ENCODE measurements at regions not wholly inside any gene's neighbourhood (a gene's known extent, or its start where the extent isn't known, plus 50 kb on each side); places are given as distances from the start of the nearest gene placed in this dataset.
A peak's percentile ranks its signal among the peaks of the same experiment; 100 is the strongest.

DNA sequence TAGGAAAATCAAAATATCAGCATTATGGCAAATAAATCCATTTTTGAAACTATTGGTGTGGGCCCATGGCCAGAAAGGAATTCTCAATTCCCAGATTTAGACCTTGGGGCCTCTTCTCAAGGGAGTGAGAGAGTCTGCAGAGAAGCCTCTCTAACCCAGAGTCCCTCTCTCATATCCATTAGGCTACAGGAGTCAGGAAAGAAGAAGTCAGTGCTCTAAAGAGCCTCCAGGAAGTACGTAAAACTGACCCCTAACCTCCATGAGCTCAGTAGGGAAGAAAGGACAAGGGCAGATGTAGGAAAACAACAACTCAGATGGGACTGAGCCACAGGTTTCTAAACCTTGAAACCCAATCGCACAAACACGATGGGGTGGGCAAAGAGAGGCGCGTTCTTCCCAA lies 479.9 kb upstream of the TNP1 start:
- no peaks in the 10 kb centered on the region for H3K36me3 ChIP-seq
- H3K9me3 ChIP-seq = no peaks in the 10 kb centered on the region
- DNase-seq (ENCODE audit: low spot score in 2 of 2) = no peak
- H3K4me1 ChIP-seq = no peaks in the 10 kb centered on the region
- TF ChIP-seq, protein P1, sequence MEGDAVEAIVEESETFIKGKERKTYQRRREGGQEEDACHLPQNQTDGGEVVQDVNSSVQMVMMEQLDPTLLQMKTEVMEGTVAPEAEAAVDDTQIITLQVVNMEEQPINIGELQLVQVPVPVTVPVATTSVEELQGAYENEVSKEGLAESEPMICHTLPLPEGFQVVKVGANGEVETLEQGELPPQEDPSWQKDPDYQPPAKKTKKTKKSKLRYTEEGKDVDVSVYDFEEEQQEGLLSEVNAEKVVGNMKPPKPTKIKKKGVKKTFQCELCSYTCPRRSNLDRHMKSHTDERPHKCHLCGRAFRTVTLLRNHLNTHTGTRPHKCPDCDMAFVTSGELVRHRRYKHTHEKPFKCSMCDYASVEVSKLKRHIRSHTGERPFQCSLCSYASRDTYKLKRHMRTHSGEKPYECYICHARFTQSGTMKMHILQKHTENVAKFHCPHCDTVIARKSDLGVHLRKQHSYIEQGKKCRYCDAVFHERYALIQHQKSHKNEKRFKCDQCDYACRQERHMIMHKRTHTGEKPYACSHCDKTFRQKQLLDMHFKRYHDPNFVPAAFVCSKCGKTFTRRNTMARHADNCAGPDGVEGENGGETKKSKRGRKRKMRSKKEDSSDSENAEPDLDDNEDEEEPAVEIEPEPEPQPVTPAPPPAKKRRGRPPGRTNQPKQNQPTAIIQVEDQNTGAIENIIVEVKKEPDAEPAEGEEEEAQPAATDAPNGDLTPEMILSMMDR (IDR thresholded peaks at IDR 0.05) = no peak
- TF ChIP-seq POLR2AphosphoS5 (IDR thresholded peaks at IDR 0.05) (no peak), POLR2A (IDR thresholded peaks at IDR 0.05) (no peak)
- H3K27me3 ChIP-seq = no peaks in the 10 kb centered on the region
- no peak overlapping the region for H3K4me3 ChIP-seq
- H3K27ac ChIP-seq = peak overlapping the region in 1 of 2 donors; percentile 12
- intact Hi-C loops (cut with DNase I; ENCODE audit: low total_unique reads) = no loop called here

DNA sequence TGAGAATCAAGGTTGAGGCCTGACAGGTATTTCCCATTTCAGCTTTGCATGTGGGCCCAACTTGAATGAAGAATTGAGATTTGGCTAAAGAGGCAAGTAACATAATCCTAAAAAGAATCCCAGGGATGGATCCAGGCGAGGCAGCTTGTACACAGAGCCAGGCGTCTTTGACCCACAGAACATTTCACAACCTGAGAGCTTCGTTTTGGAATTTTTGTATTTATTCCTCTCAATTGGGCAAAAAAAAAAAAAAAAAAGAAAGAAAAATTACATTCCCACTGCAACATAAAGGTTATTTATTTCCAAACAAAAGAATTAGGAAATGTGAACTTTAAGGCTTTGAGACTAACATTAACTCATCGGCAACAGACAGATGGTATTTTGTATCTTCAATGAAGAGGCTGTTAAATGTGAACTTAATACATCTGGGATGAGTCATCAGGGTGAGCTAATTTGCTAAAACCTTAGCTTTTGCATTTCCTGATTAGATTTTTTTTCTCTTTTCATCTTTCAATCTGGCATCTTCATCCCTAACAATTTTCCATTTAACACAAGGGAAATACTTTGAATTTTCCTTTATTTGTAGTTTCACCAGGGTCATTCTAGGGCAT lies 478.5 kb upstream of the TNP1 start:
- H3K27ac ChIP-seq = peak overlapping the region in 1 of 2 donors; percentile 10

DNA sequence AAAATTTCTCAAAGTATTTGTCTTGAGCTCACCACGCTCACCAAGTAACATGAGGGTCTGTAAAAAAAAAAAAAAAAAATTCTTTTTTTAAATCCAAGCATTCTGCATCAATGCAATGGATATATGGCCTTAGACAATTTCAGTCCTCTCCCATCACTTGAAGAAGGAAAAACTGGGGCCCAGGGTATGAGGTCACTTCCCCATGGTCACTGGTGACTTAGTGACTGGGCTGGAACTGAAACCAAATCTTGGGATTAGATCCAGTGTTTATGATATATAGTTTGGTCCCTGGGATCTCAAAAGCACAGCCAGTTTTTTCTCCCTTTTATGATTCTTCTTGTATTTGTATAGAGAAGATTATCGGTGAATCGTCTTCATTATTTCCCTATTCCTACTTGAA lies 477.9 kb upstream of the TNP1 start:
- H3K36me3 ChIP-seq = no peaks in the 10 kb centered on the region
- H3K9me3 ChIP-seq = no peaks in the 10 kb centered on the region
- intact Hi-C loops (cut with DNase I; ENCODE audit: low total_unique reads) = loop anchor here (1.0 kb wide), 1 partner anchor 24 kb away; no protein-coding TSS in a partner anchor
- H3K4me1 ChIP-seq = no peaks in the 10 kb centered on the region
- no peak for TF ChIP-seq POLR2AphosphoS5 (IDR thresholded peaks at IDR 0.05)
- TF ChIP-seq, protein P1 (IDR thresholded peaks at IDR 0.05) = no peak
- no peak for TF ChIP-seq POLR2A (IDR thresholded peaks at IDR 0.05)
- no peak overlapping the region for H3K4me3 ChIP-seq
- H3K27ac ChIP-seq = no peak overlapping the region
- no peaks in the 10 kb centered on the region for H3K27me3 ChIP-seq
- no peak for DNase-seq (ENCODE audit: low spot score in 2 of 2)

More for the DNA sequence above, 478.5 kb upstream of the TNP1 start:
- Histone ChIP-seq H3K4me3 (no peak overlapping the region), H3K27me3 (no peaks in the 10 kb centered on the region), H3K9me3 (no peaks in the 10 kb centered on the region), H3K4me1 (no peaks in the 10 kb centered on the region), H3K36me3 (no peaks in the 10 kb centered on the region)
- no peak for TF ChIP-seq POLR2AphosphoS5 (IDR thresholded peaks at IDR 0.05)
- TF ChIP-seq POLR2A (IDR thresholded peaks at IDR 0.05) = no peak
- TF ChIP-seq, protein P1 (IDR thresholded peaks at IDR 0.05) = no peak
- no peak for DNase-seq (ENCODE audit: low spot score in 2 of 2)
- intact Hi-C loops (cut with DNase I; ENCODE audit: low total_unique reads) = no loop called here

DNA sequence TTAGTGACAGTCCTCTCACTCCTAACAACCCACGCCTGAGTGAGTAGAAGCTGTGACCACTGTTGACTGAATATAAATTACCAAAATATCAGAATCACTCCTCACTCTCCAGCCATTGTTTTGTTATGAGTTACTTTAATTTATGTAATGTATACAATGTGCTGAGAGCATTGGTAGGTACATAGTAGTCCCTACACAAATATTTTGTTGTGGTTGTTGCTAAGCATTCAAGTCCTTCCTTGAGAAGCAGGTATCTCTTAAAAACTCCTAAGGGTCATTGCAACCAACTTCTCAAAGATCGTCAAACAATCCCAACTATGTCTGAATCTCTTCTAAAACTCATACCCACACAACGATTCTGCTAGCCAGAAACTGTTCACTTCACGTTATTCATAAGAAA lies 476.8 kb upstream of the TNP1 start:
- no peak overlapping the region for H3K27ac ChIP-seq
- intact Hi-C loops (cut with DNase I; ENCODE audit: low total_unique reads) = loop anchor here (1.0 kb wide), 1 partner anchor 23 kb away; no protein-coding TSS in a partner anchor
- H3K27me3 ChIP-seq = no peaks in the 10 kb centered on the region
- no peaks in the 10 kb centered on the region for H3K4me1 ChIP-seq
- H3K9me3 ChIP-seq = no peaks in the 10 kb centered on the region
- H3K4me3 ChIP-seq = no peak overlapping the region
- DNase-seq (ENCODE audit: low spot score in 2 of 2) = no peak
- H3K36me3 ChIP-seq = no peaks in the 10 kb centered on the region
- TF ChIP-seq, protein P1 (IDR thresholded peaks at IDR 0.05) = no peak
- TF ChIP-seq POLR2AphosphoS5 (IDR thresholded peaks at IDR 0.05) = no peak
- TF ChIP-seq POLR2A (IDR thresholded peaks at IDR 0.05) = no peak

GRCh38 chr2:217335341-217335966 lies 475.6 kb upstream of the TNP1 start:
- H3K4me1 ChIP-seq = peaks cover 0 to 7% of the 10 kb centered on the region in 2 donors
- no peaks in the 10 kb centered on the region for H3K9me3 ChIP-seq
- DNase-seq (ENCODE audit: low spot score in 2 of 2) = no peak
- no peaks in the 10 kb centered on the region for H3K27me3 ChIP-seq
- TF ChIP-seq POLR2AphosphoS5 (IDR thresholded peaks at IDR 0.05) (no peak), POLR2A (IDR thresholded peaks at IDR 0.05) (no peak)
- TF ChIP-seq, protein P1 (IDR thresholded peaks at IDR 0.05) = no peak
- intact Hi-C loops (cut with DNase I; ENCODE audit: low total_unique reads) = no loop called here
- no peak overlapping the region for H3K27ac ChIP-seq
- no peak overlapping the region for H3K4me3 ChIP-seq
- no peaks in the 10 kb centered on the region for H3K36me3 ChIP-seq
